ENCODE measurements at regions not wholly inside any gene's neighbourhood (a gene's known extent, or its start where the extent isn't known, plus 50 kb on each side); places are given as distances from the start of the nearest gene placed in this dataset.

DNA sequence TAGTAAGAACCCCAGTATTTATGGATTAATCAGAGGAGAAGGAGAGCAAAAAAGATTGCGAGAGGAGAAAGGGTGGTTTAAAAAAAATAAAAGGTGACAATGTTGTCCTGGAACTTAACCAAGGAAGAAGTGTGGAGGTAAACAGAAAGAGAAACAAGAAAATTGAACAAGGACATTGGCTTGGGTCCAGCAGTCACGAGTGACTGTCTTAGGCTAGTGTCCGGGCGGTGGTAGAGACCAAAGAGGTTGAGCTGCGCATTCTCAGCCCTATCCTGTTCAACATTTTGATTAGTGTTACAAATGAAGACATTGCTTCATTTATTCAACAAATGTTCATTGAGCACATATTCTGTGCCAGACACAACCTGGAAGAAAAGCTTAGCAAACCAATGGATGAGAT, 329.9 kb downstream of the FGFR2 start:
- TF ChIP-seq YY1 (IDR thresholded peaks at IDR 0.05; ENCODE audit: insufficient read depth, insufficient read length) (no peak), ZNF274 (IDR thresholded peaks at IDR 0.05; ENCODE audit: low read depth, low read length) (no peak)
